H1 (cell line): ENCODE measurements at regions not wholly inside any gene's neighbourhood (a gene's known extent, or its start where the extent isn't known, plus 50 kb on each side); places are given as distances from the start of the nearest gene placed in this dataset.

Experiments used
- BRCA1 ChIP-seq: IDR thresholded peaks from 2 replicates; pipeline ENCODE4 v1.6.1; 2012; ENCODE audit warnings: low read depth, low read length, improper control_type of control experiment
- CREB1 ChIP-seq: IDR thresholded peaks from 2 replicates; pipeline ENCODE4 v1.6.1; 2012; ENCODE audit warnings: inconsistent platforms
- CTBP2 ChIP-seq: IDR thresholded peaks from 2 replicates; pipeline ENCODE4 v1.7.0; 2011; ENCODE audit warnings: borderline replicate concordance, mild to moderate bottlenecking, moderate library complexity, mixed read lengths, low read length; ENCODE audit not compliant: insufficient read depth, insufficient read length
- EGR1 ChIP-seq: IDR thresholded peaks from 2 replicates; pipeline ENCODE4 v1.6.1; 2011; ENCODE audit warnings: low read depth, low read length, borderline replicate concordance
- KDM1A ChIP-seq: fragments of 200-600, 300-600 bp; sonication (generic); IDR thresholded peaks from 2 replicates; pipeline ENCODE4 v1.7.1; 2016; ENCODE audit warnings: mild to moderate bottlenecking, low read length, borderline replicate concordance
- POLR2AphosphoS5 ChIP-seq: IDR thresholded peaks from 2 replicates; pipeline ENCODE4 v1.6.1; 2011; ENCODE audit warnings: low read depth, low read length
- RAD21 ChIP-seq, 2 experiments: IDR thresholded peaks in 1 of 2; conservative IDR thresholded peaks in 1 of 2; 2 replicates each; pipeline ENCODE4 v1.6.1; 2011; ENCODE audit warnings: low read depth in 2 of 2, low read length in 2 of 2, improper control_type of control experiment in 1 of 2, inconsistent platforms in 1 of 2, mild to moderate bottlenecking in 1 of 2, moderate library complexity in 1 of 2
- RNF2 ChIP-seq: fragments of 200-900, 300-1000 bp; sonication (generic); IDR thresholded peaks from 2 replicates; pipeline ENCODE4 v1.7.1; 2016; ENCODE audit warnings: borderline replicate concordance, low read depth, mild to moderate bottlenecking, antibody characterized with exemption, low read length; ENCODE audit not compliant: poor library complexity, severe bottlenecking; ENCODE audit errors: missing control alignments
- RXRA ChIP-seq: IDR thresholded peaks from 2 replicates; pipeline ENCODE4 v1.6.1; 2011; ENCODE audit warnings: low read depth, mild to moderate bottlenecking, low read length, moderate library complexity; ENCODE audit not compliant: insufficient read depth
- SIN3A ChIP-seq, 2 experiments: IDR thresholded peaks in 1 of 2; conservative IDR thresholded peaks in 1 of 2; 2 replicates each; pipeline ENCODE4 v1.6.1; 2011 to 2012; ENCODE audit warnings: low read length in 2 of 2, improper control_type of control experiment in 1 of 2, low read depth in 1 of 2, mild to moderate bottlenecking in 1 of 2
- YY1 ChIP-seq: IDR thresholded peaks from 2 replicates; pipeline ENCODE4 v1.6.1; 2011; ENCODE audit warnings: low read depth, mild to moderate bottlenecking, low read length
- TF ChIP-seq, protein P1 (sequence below), 3 experiments: IDR thresholded peaks; 1 replicate in 2 of 3; 2 replicates in 1 of 3; pipeline versions ENCODE4 v1.5.1 to v1.6.1; 2011; ENCODE audit warnings: low read length in 3 of 3, mild to moderate bottlenecking in 3 of 3, inconsistent platforms in 2 of 3, low read depth in 1 of 3, moderate library complexity in 1 of 3; ENCODE audit not compliant: insufficient read depth in 1 of 3; ENCODE audit errors: control extremely low read depth in 1 of 3
- TF ChIP-seq, protein P2 (sequence below): IDR thresholded peaks from 2 replicates; pipeline ENCODE4 v1.6.1; 2011; ENCODE audit warnings: low read depth, mild to moderate bottlenecking, low read length; ENCODE audit not compliant: insufficient read depth

DNA sequence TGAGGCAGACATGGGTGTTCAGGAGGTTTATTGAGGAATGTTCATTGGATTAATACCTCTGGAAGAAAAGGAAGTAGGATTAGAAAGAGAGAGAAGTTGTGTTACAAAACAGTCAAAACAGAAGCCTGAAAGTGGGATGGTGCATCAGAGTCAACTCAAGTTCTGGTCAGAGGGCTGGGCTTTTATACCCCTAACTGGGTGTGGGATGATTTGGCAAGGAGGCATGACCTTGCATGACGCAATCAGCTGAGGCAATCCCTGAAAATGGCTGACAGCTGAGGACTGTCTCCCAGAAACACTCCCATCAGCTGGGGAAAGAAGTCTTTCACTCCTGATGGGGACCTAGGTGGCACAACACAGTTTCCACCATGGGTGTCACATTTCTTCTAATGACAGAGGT, 818.2 kb downstream of the SATB2 start:
- TF ChIP-seq CREB1 = no peak
- no peak for TF ChIP-seq YY1
- TF ChIP-seq, protein P1, sequence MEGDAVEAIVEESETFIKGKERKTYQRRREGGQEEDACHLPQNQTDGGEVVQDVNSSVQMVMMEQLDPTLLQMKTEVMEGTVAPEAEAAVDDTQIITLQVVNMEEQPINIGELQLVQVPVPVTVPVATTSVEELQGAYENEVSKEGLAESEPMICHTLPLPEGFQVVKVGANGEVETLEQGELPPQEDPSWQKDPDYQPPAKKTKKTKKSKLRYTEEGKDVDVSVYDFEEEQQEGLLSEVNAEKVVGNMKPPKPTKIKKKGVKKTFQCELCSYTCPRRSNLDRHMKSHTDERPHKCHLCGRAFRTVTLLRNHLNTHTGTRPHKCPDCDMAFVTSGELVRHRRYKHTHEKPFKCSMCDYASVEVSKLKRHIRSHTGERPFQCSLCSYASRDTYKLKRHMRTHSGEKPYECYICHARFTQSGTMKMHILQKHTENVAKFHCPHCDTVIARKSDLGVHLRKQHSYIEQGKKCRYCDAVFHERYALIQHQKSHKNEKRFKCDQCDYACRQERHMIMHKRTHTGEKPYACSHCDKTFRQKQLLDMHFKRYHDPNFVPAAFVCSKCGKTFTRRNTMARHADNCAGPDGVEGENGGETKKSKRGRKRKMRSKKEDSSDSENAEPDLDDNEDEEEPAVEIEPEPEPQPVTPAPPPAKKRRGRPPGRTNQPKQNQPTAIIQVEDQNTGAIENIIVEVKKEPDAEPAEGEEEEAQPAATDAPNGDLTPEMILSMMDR (IDR thresholded peaks at IDR 0.05; ENCODE audit: control extremely low read depth in 1 of 3, insufficient read depth in 1 of 3, low read depth in 1 of 3, low read length in 3 of 3) = no peak
- TF ChIP-seq POLR2AphosphoS5 = no peak
- TF ChIP-seq CTBP2 = no peak
- TF ChIP-seq BRCA1 = no peak
- TF ChIP-seq EGR1 = no peak
- no peak for TF ChIP-seq KDM1A
- TF ChIP-seq RNF2 = no peak
- TF ChIP-seq, protein P2, sequence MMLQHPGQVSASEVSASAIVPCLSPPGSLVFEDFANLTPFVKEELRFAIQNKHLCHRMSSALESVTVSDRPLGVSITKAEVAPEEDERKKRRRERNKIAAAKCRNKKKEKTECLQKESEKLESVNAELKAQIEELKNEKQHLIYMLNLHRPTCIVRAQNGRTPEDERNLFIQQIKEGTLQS = no peak
- no peak for TF ChIP-seq RXRA
- no peak for TF ChIP-seq RAD21 (IDR thresholded peaks at IDR 0.05 in 1 of 2, conservative IDR thresholded peaks at IDR 0.05 in 1 of 2; ENCODE audit: low read depth in 2 of 2, low read length in 2 of 2)
- TF ChIP-seq SIN3A (conservative IDR thresholded peaks at IDR 0.05 in 1 of 2, IDR thresholded peaks at IDR 0.05 in 1 of 2; ENCODE audit: low read depth in 1 of 2, low read length in 2 of 2) = no peak
